Activated CD4-positive, alpha-beta T cell treated with anti-CD3 and anti-CD28 coated beads, Interleukin-2, amount 50 U/mL, for 16 hours (primary cell): ENCODE measurements at regions not wholly inside any gene's neighbourhood (a gene's known extent, or its start where the extent isn't known, plus 50 kb on each side); places are given as distances from the start of the nearest gene placed in this dataset.
"Not testable (repeated sequence)": the region's sequence is repeated elsewhere in the genome, so short reads cannot be mapped to it uniquely, and the experiment has no call there.

ENCODE experiments used
- DNase-seq: peaks from one replicate; pipeline ENCODE4 v3.0.0-alpha.2; 2020

DNA sequence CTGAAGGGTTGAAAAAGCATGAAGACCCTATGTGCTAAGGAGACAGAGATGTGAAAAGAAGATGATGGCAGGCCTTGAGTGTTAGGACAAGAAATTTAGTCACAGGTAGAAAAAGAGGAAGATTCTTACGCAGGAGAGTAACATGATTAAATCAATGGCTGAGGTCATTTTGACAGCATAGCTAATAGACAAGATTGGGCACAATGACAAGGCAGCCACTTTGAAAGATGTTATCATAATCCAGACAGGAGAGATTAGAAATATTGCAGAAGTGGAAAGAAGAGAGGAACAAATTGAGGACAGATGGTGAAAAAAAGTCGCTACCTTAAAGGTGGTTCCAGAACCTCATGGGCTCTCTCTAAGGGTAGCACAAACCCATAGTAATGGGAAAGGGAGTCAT, 228.8 kb upstream of the DDHD1 start:
- DNase-seq: no peak

DNA sequence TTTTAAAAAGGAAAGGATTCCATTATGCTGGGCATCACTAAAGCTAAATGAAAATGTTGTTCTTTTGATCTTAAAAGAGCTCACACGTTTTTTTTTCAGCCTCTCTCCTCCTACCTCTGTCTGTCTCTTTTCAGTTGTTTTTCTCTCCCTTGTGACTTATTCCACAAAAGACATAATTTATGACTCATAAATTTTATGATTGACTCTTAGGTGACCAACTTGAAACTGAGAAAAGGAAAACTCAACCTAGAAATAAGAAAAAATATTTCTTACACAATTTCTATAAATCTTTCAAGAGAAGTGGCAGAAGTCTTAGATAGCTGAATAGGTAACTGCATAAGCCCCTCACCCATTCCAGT, 227.7 kb upstream of the DDHD1 start:
- DNase-seq: no peak

DNA sequence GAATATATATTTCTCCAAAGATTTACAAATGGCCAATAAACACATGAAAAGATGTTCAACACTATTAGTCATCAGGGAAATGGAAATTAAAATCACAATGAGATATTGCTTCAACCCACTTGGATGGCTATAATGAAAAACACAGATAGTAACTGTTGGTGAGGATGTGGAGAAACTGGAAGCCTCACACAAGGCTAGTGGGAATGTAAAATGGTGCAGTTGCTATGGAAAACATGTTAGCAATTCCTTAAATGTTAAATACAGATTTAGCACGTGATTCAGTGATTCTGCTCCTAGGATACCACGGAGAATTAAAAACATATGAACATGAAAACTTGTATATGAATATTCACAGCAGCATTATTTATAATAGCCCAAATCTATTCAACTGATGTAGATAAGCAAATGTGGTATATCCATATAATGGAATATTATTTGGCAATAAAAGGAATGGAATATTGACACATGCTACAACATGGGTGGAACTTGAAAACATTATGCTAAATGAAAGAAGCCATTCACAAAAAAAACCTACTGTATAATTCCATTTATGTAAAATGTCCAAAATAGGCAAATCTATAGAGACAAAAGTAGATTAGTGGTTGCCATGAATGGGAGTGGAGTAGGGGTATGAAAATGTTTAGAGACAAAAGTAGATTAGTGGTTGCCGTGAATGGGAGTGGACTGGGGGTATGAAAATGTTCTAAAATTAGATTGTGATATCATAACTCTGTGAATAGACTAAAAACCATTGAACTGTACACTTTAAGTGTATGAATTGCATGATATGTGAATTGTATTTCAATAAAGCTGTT, 227.1 kb upstream of the DDHD1 start:
- DNase-seq: no peak

DNA sequence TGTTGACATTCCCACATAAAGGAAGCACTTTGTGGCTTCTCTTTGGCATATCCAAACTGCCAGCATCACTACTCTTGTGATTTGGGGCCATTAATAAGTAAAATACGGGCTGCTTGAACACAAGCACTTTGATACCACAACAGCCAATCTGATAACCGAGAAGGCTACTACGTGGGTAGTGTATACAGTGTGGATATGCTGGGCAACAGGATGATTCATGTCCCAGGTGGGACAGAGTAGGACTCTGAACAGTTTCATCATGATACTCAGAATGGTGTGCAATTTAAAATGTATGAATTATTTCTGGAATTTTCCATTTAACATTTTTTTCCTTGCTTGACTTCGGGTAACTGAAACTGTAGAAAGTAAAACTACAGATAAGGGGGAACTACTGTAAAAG, 225.0 kb upstream of the DDHD1 start:
- no peak for DNase-seq

DNA sequence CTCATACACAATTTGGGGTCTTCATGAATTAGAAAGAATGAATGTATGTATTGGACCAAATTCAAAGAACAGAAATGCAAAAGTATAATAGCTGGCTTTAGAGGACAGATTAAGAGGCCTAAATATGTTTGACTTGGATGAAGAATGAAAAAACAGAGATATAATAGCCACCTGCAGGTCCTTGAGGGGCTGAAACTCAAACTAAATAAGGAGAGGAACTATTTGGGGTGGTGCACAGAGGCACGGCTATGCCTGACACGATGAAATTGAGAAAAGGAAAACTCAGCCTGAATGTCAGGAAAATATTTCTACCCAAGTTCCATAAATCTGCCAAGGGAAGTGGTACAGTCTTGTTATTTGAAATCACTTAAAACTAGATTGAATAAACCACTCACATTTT, 222.9 kb upstream of the DDHD1 start:
- no peak for DNase-seq

DNA sequence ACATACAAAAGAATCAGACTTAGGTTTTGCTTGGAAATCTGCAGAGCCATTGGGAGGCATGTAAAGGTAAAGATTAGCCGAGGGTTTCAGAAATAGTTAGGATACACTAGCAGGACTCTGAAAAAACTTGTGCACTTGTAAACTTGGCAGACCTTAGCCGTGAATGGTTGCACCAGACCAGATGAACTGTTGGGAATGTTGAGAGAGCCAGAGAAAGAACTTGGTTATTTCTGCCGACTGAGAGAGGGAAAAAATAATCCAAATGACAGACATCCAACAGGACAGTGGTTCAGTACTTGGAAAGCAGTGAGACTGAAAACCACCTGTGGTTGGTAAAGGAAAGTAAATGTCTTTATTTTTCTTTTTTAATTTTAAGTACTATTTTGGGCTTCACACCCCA, 222.5 kb upstream of the DDHD1 start:
- DNase-seq: no peak

DNA sequence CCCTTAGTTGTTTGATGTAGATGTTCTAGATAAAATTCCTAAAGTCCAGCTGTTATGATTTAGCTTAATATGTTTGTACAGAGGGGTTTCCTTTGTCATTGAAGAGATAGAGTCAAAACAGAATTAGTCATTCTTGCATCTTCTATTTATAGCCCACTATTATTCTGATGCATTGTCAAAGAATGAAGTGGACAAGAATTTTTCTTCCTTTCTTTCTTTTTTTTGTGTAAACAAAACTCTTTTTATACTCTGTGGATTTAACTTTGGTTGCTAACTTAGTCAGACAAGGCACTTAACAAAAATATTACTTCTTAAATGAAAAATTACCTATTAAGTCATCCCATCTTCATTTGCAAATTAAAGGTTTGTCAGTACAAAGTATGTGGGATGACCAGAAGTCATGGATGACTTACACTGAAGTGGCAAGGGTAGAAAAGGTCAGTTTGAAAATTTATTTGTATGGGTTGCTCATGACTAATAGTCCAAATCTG, 215.6 kb upstream of the DDHD1 start:
- DNase-seq: no peak

DNA sequence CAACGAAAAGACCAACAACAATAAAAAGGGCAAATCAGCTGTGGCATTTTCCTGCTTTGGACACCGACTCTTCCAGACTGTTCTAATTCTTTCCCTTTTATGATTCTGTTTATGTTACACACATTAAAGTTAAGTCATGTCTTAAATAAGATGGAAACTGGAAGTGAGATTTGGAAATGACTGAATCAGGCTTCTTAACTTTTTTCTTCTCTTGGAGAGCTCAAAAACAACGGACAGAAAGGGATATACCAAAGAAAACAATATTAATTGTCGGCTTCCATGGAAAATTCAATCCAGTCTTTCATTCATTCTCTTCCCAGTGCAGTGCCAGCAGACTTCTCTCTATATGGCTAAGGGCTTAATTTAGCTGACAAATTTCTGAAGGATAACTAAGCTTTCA, 214.9 kb upstream of the DDHD1 start:
- no peak for DNase-seq

DNA sequence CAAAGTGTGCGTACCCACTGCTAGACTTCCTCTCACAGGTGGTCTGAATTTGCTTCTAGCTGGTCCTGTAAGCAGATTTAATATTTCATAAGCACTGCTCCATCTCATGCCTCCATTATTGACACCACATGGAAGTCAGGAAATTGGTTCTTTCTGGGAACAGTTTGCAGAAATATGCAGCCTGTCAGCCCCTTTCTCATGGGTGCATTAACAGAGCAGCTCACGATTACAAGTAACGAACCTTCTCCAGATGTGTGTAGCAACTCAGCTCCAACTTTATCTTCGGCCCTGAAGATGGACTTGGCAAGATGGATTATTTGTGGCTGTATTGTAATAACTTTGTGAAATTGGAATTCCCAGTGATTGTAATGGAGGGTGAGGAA, 214.5 kb upstream of the DDHD1 start:
- DNase-seq: no peak

DNA sequence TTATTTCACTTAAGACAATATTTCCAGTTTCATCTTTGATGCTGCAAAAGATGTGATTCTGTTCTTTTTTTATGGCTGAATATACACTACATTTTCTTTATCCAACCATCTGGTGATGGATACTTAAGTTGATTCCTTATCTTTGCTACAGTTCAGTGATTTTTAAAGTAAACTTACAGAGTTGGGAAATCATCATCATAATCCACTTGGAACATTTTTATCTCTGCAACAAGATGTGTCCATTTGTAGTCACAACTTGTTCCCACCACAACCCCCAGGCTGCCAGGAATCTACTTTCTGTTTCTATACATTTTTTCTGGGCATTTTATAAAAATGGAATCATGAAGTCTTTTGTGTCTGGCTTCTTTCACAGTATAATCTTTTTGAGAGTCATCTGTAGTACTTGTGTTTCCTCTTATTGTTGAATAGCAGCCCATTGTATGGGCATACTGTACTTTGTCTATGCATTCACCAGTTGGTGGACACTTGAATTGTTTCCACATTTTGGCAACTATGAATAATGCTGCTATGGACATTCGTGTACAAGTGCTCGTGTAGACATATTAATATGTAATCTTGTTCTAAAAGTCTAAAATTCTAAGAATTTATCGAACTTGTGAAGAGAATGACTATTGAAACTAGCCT, 212.5 kb upstream of the DDHD1 start:
- DNase-seq: no peak

DNA sequence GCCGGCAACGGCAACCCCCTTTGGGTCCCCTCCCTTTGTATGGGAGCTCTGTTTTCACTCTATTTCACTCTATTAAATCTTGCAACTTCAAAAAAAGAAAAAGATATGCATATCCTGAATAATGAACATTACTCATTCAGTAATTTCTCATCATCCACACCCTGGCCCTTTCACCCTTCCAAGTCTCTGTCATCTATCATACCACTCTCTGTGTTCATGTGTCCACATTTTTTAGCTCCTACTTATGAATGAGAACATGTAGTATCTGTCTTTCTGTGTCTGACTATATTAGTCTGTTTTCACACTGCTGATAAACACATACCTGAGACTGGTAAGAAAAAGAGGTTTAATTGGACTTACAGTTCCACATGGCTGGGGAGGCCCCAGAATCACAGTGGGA, 209.8 kb upstream of the DDHD1 start:
- not testable (repeated sequence) for DNase-seq

DNA sequence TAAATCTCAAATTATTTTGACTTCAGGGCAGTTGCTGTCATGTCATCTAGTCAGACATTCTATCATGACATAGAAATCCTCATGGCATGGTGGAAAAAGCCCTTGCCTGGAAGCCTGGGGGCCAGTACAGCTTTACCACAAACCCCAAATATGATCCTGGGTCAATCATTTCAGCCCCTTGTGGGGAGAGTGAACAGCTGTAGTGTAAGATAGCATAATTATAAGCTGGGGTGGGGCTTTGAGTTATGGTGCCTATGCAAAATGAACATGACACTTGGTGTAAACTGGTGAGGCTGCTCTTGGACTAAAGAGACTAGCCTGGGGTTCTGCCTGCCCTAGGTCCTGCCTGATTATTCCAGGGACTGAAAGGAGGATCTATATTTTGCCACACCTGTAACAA, 207.7 kb upstream of the DDHD1 start:
- no peak for DNase-seq

DNA sequence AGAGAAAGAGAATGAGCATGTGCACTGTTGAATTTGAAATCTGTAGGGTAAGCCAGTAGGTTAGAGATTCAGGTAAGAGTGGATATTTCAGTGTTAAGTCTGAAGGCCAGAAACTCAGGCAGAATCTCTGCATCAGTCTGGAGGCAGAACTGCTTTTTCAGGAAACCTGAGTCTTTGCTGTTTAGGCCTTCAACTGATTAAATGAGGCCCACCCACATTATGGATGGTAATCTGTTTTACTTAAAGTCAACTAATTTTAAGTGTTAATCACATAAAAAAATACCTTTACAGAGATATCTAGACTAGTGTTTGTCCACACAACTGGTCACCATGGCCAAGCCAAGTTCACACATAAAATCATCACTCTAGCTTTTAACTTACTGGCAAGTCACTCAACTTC, 205.0 kb upstream of the DDHD1 start:
- no peak for DNase-seq

DNA sequence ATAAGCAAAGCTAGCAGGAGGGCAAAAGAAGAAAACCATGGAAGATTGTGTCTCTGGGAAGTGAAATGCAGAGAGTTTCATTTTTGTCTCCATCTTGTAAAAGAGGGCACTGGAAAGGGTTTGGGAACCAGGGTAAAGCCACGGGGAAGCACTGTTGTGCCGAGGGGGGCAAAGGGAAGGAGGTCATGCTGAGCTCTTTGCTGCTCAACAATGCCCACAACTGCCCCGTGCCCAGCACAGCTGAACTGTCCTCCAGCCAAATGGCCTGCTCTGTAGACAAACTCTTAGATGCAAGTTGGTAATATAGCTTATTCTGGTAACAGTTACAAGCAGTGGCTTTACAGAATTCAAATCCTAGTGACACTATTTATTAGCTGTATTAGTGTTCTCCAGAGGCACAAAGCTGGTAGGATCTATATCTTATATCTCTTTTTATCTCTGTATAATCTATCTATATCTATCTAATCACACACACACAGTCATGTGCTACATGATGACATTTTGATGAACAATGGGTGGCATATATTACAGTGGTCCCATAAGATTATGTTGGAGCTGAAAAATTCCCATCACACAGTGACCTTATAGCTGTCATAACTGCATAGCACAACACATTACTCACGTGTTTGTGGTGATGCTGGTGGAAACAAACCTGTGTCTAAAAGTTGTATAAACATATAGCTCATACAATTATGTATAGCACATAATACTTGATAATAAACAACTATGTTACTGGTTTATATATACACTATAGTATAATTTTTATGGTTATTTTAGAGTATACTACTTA, 203.4 kb upstream of the DDHD1 start:
- no peak for DNase-seq

DNA sequence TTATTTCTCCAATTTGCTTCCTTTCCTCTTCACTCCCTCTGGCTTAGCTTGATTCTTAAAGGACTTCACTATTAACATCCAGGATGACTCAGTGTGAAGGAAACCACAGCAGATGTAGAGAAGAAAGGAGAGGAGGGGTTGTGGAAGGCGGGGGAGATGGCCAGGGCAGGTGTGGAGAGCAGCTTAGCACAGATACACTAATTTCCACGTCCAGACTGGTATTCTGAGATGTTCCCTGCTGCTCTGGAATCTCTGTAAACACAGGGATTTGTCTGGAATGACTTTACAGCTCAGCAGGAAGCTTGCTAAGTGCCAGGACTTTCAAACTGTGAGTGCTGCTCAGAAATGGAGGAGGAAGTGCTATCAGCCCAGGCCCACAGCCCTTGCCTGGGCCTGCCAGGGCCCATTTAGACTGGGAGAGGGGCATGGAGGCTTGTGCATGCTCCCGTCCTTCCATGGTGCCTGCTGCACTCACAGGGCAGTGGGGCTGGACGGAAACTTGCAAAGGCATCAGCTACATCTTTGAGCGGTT, 202.5 kb upstream of the DDHD1 start:
- DNase-seq: no peak

DNA sequence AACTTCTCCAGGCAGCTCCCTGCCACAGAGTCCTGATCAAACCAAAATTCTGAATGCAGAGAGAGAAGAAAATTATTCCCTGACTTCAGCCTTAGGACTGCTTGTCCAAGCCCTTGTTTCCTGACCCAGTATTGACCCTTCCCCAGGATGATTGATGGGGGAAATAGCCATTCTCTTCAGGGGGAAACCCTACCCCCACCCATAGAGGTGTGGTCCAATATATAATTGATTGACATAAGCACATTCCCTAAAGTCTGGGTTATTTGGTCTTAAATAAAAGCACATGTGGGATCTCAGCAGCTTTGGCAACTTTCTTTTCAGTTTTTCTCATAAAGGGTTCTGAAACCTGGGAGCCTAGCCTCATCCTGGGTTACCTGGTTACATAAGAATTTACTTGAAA, 201.2 kb upstream of the DDHD1 start:
- DNase-seq: no peak

DNA sequence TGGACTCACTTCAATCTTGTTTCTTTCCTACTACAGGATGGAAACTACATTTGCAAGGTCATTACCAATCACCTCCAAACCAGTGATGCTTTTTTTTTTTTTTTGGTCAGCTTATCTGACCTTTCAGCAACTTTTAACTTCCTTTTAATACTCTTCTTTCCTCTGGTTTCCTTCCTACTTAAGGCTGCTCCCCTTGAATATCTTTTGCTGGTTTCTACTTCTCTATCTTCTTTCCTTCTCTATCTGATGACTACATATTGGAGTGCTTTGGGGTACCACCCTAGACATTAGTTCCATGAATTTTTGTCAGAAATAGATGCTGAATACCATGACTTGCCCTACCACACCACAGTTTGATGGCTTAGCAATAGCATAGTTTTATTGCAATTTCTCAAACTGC, 197.7 kb upstream of the DDHD1 start:
- DNase-seq: no peak

DNA sequence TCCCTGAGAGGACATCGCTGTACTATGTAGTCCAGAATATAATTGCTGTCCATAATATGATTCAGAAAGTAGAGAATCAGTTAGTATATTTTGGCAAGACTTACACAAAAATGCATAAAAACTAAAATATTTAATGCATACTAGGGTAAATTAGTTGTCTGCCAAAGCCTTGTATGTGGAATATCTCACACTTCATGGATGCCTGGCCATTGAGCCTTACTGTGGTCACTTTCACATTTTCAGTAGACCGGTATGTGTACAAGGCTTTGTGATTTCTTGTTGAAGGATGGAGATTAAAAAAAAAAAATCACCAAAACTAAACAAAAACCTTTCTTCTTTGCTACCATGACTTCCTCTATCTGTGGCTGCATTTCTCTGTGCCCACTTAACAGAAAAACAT, 197.3 kb upstream of the DDHD1 start:
- no peak for DNase-seq

DNA sequence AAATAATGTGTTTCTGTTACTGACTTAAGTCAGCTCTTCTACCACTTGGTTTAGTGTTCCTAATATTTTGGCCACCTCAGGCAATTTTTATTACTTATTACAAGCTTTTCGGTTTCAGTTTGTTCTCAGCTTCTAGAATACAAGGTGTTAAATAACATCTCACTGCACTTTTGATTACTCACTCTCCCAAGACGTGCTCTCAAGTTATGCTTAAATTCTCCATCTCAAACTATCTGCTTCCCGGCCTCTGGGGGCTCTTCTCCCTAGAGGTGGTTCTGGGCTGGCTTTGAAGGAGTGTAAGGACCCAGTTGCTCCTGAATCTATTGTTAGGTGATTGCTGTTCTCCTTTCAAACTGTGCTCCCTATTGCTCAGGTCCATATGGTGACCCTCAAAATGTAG, 193.9 kb upstream of the DDHD1 start:
- DNase-seq: no peak

DNA sequence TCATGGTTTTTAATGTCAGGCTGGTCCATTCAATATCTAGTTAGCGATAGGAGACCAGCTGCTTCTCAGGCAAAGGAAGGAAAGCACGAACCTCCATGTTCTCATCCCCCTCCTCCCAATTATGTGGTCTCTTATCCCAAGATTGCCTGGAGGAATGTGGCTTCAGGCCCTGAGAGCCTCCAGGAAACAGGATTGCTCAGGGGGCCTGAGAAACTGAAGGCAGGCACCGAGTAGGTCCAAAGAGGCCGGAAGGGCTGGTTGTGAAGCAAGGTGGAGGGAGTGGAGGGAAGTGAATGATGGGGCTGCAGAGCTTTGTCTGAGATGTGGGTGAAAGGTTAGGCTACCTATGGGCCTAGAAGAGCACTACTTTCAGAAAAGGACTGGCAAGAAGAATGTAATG, 188.2 kb upstream of the DDHD1 start:
- no peak for DNase-seq

DNA sequence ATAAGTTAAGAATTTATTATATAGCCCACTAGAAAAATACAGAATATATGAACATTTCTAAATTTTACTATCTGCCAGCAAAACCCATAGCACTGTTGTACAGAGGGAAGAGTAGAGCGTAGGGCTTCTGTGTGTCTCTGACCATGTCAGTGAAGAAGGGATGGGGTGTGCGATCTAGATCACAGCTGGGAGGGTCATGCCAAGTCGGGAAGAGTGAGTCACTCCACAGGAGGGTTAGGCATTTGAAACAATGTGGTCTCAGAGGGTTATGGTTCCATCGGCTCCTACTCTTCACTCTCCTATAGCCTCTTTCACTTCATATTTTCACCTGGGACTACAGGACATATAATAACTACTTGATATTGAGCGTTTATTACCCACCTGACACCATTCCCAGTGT, 185.1 kb upstream of the DDHD1 start:
- DNase-seq: no peak

DNA sequence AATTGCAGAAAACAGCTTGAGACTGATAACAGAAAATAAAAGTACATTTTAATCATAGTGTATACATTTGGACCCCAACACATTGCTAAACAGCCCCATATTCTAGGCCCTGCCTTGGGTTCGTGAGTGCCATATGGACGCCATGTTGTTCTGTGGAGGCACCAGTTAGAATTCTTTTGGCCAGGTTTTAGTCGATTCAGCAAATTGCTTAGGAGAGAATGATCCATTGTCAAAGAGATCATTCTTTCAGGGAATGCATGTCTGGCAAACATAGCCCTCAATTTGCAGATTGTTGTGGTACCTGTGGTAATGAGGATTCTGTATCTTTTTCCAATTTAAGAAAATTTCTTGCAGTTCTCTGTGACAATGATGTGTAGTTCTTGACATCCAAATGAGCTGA, 183.6 kb upstream of the DDHD1 start:
- DNase-seq: no peak

DNA sequence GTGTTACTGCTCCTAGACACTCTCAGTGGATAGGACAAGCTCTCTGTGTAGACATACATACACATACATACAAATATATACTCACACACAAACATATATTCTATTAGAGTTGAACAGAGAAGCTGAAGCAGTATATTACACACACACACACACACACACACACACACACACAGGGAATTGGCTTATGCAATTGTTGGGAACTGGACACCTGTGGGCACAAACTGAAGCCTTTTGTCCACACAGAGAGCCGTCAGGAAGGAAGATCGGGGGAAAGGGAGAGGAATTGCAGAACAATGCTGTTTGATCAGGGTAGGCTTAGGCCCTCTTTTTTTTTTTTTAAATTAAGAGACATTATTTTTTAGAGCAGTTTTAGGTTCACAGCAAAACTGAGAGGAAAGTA, 180.7 kb upstream of the DDHD1 start:
- DNase-seq: no peak

DNA sequence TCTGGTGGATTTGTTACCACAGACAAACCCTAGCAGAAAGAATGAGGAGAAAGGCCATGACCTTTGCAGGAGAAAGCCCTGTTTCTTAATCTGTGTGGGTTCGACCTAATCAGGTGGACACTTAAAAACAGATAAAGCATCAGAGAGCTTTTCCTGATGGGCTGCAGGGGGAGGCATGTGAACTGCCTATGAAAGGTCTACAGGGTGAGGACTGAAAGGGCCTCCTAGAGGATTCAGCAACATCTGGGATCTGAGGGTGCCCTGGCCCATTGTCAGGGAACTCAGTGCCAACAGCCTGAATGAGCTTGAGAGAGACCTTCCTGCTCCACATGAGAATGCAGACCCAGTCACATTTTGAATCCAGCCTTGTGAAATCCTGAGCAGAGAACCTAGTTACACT, 178.8 kb upstream of the DDHD1 start:
- no peak for DNase-seq
